ENCODE measurements at regions not wholly inside any gene's neighbourhood (a gene's known extent, or its start where the extent isn't known, plus 50 kb on each side); places are given as distances from the start of the nearest gene placed in this dataset.

- DNase-seq (ENCODE audit: extremely low spot score, unreplicated experiment) = no peak
- Mint-ChIP-seq H3K27me3 (no peaks in the 10 kb centered on the region), H3K27ac (no peak overlapping the region), H3K4me1 (ENCODE audit: unreplicated experiment) (no peaks in the 10 kb centered on the region), H3K36me3 (no peaks in the 10 kb centered on the region), H3K9me3 (peaks cover 11% of the 10 kb centered on the region), H3K4me3 (no peak overlapping the region)
- TF ChIP-seq, protein P1, sequence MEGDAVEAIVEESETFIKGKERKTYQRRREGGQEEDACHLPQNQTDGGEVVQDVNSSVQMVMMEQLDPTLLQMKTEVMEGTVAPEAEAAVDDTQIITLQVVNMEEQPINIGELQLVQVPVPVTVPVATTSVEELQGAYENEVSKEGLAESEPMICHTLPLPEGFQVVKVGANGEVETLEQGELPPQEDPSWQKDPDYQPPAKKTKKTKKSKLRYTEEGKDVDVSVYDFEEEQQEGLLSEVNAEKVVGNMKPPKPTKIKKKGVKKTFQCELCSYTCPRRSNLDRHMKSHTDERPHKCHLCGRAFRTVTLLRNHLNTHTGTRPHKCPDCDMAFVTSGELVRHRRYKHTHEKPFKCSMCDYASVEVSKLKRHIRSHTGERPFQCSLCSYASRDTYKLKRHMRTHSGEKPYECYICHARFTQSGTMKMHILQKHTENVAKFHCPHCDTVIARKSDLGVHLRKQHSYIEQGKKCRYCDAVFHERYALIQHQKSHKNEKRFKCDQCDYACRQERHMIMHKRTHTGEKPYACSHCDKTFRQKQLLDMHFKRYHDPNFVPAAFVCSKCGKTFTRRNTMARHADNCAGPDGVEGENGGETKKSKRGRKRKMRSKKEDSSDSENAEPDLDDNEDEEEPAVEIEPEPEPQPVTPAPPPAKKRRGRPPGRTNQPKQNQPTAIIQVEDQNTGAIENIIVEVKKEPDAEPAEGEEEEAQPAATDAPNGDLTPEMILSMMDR (conservative IDR thresholded peaks at IDR 0.05) = no peak
These were observed 474.7 kb upstream of the ADGRB3 start for GRCh38 chr6:68160348-68160747.

- TF ChIP-seq, protein P1 (conservative IDR thresholded peaks at IDR 0.05) = no peak
- Mint-ChIP-seq H3K36me3 (no peaks in the 10 kb centered on the region), H3K27me3 (no peaks in the 10 kb centered on the region), H3K9me3 (peaks cover 11% of the 10 kb centered on the region), H3K4me1 (ENCODE audit: unreplicated experiment) (no peaks in the 10 kb centered on the region), H3K4me3 (no peak overlapping the region), H3K27ac (no peak overlapping the region)
- DNase-seq (ENCODE audit: extremely low spot score, unreplicated experiment) = no peak
These were observed 475.6 kb upstream of the ADGRB3 start for GRCh38 chr6:68159433-68159832.

GRCh38 chr6:68158256-68158655, 476.8 kb upstream of the ADGRB3 start:
- no peak overlapping the region for H3K27ac Mint-ChIP-seq
- no peak for DNase-seq (ENCODE audit: extremely low spot score, unreplicated experiment)
- TF ChIP-seq, protein P1 (conservative IDR thresholded peaks at IDR 0.05) = no peak
- H3K36me3 Mint-ChIP-seq = no peaks in the 10 kb centered on the region
- no peaks in the 10 kb centered on the region for H3K4me1 Mint-ChIP-seq (ENCODE audit: unreplicated experiment)
- no peak overlapping the region for H3K4me3 Mint-ChIP-seq
- H3K27me3 Mint-ChIP-seq = no peaks in the 10 kb centered on the region
- peaks cover 11% of the 10 kb centered on the region for H3K9me3 Mint-ChIP-seq

- no peaks in the 10 kb centered on the region for H3K36me3 Mint-ChIP-seq
- H3K4me1 Mint-ChIP-seq (ENCODE audit: unreplicated experiment) = no peaks in the 10 kb centered on the region
- H3K4me3 Mint-ChIP-seq = no peak overlapping the region
- H3K27ac Mint-ChIP-seq = no peak overlapping the region
- no peaks in the 10 kb centered on the region for H3K27me3 Mint-ChIP-seq
- DNase-seq (ENCODE audit: extremely low spot score, unreplicated experiment) = no peak
- TF ChIP-seq, protein P1 (conservative IDR thresholded peaks at IDR 0.05) = no peak
- no peaks in the 10 kb centered on the region for H3K9me3 Mint-ChIP-seq
These were observed 490.4 kb upstream of the ADGRB3 start for GRCh38 chr6:68144667-68145066.

DNA sequence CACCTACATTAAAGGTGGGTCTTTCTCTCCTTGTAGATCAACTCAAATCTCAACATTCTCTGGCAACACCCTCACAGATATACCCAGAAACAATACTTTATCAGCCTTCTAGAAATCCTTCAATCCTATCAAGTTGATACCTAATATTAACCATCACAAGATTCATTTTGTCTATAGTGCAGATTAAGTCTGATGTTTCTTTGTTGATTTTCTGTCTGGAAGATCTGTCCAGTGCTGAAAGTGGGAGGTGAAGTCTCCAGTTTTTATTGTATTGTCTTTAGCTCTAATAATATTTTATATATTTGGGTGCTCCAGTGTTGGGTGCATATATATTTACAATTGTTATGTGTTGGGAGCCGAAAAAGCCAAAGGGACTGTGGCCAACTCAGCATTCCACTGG, 493.9 kb upstream of the ADGRB3 start:
- no peaks in the 10 kb centered on the region for H3K9me3 Mint-ChIP-seq
- H3K27ac Mint-ChIP-seq = no peak overlapping the region
- no peaks in the 10 kb centered on the region for H3K27me3 Mint-ChIP-seq
- H3K4me1 Mint-ChIP-seq (ENCODE audit: unreplicated experiment) = peaks cover 3% of the 10 kb centered on the region
- no peak overlapping the region for H3K4me3 Mint-ChIP-seq
- TF ChIP-seq, protein P1 (conservative IDR thresholded peaks at IDR 0.05) = no peak
- DNase-seq (ENCODE audit: extremely low spot score, unreplicated experiment) = no peak
- H3K36me3 Mint-ChIP-seq = no peaks in the 10 kb centered on the region

GRCh38 chr6:68139130-68139529, 496.0 kb upstream of the ADGRB3 start:
- TF ChIP-seq, protein P1 (conservative IDR thresholded peaks at IDR 0.05) = no peak
- peaks cover 3% of the 10 kb centered on the region for H3K4me1 Mint-ChIP-seq (ENCODE audit: unreplicated experiment)
- no peaks in the 10 kb centered on the region for H3K36me3 Mint-ChIP-seq
- no peak for DNase-seq (ENCODE audit: extremely low spot score, unreplicated experiment)
- H3K27me3 Mint-ChIP-seq = no peaks in the 10 kb centered on the region
- no peak overlapping the region for H3K27ac Mint-ChIP-seq
- no peak overlapping the region for H3K4me3 Mint-ChIP-seq
- no peaks in the 10 kb centered on the region for H3K9me3 Mint-ChIP-seq
